Gastrocnemius medialis (tissue), 4 donors: ENCODE measurements at regions not wholly inside any gene's neighbourhood (a gene's known extent, or its start where the extent isn't known, plus 50 kb on each side); places are given as distances from the start of the nearest gene placed in this dataset.

Source experiments
- ATAC-seq, 2 donors: fragments of 150-250 bp; one replicate each; pipeline ENCODE4 v1.9.1; 2016
- DNase-seq, 2 donors: peaks; one replicate each; pipeline ENCODE4 v3.0.0-alpha.2; 2019
- H3K27ac ChIP-seq, 4 donors: fragments of 200-600 bp; sonication (generic); 1 replicate in 1 of 4; 2 replicates in 3 of 4; pipeline ENCODE4 v1.5.1; 2016 to 2018; ENCODE audit warnings: mild to moderate bottlenecking in 2 of 4, moderate library complexity in 1 of 4
- H3K27me3 ChIP-seq, 3 donors: fragments of 200-600 bp; sonication (generic) in 2 of 3; 1 replicate in 1 of 3; 2 replicates in 2 of 3; pipeline versions ENCODE4 v1.5.1 to v1.6.0; 2016 to 2019; ENCODE audit warnings: mild to moderate bottlenecking in 1 of 3, moderate library complexity in 1 of 3
- H3K36me3 ChIP-seq, 2 donors: fragments of 200-600 bp; sonication (generic) in 1 of 2; one replicate each; pipeline ENCODE4 v1.5.1; 2017 to 2018
- H3K4me1 ChIP-seq, 2 donors: fragments of 200-600 bp; sonication (generic) in 1 of 2; one replicate each; pipeline ENCODE4 v1.5.1; 2016 to 2017; ENCODE audit warnings: mild to moderate bottlenecking in 2 of 2
- H3K4me3 ChIP-seq, 4 donors: fragments of 200-600 bp; sonication (generic) in 3 of 4; 1 replicate in 1 of 4; 2 replicates in 3 of 4; pipeline ENCODE4 v1.5.1; 2016 to 2019; ENCODE audit warnings: mild to moderate bottlenecking in 2 of 4
- H3K9me3 ChIP-seq, 3 donors: fragments of 200-600 bp; sonication (generic) in 2 of 3; 1 replicate in 1 of 3; 2 replicates in 2 of 3; pipeline ENCODE4 v1.5.1; 2016 to 2019
- POLR2A ChIP-seq, 2 donors: fragments of 450-650 bp; IDR thresholded peaks; one replicate each; pipeline ENCODE4 v1.6.1; 2017; ENCODE audit warnings: antibody characterized with exemption in 2 of 2, mild to moderate bottlenecking in 2 of 2, moderate library complexity in 2 of 2
- in situ Hi-C, 4 donors: fragments of 200-750 bp; cut with MboI; loops; one replicate each; pipeline versions ENCODE4 v1.15.0 to v1.8.0; 2017; ENCODE audit warnings: low sequenced_read_pairs in 4 of 4
- intact Hi-C: fragments of 100-400 bp; cut with DNase I; formaldehyde crosslinking; loops from one replicate; pipeline ENCODE4 v1.15.1; 2023; ENCODE audit warnings: low total_unique reads
- TF ChIP-seq, protein P1 (sequence below), 5 experiments: fragments of 450-650 bp in 3 of 5; fragments of 200-600 bp in 2 of 5; sonication (generic) in 2 of 5; IDR thresholded peaks in 4 of 5; conservative IDR thresholded peaks in 1 of 5; 1 replicate in 4 of 5; 2 replicates in 1 of 5; pipeline ENCODE4 v1.5.1; 2016 to 2019; ENCODE audit warnings: antibody characterized with exemption in 5 of 5, mild to moderate bottlenecking in 3 of 5, moderate library complexity in 3 of 5

DNA sequence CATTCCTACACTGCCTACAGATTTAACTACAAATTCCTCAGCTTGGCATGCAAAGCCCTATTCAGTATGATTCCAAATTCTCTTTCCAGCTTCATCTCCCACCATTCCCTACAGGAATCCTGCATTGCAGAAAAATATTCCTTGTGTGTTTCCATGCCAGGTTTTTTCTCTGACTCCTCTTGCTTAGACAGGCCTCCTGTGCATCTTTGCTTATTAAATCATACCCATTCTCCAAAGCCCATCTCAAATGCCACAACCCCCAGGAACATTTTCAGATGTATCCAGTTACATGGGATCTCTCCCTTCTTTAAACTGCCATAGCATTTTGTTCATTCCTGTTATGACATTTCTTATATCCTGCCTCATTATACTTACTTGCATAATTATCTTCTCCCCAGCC is 106.4 kb upstream of the GRIA3 start:
- no peaks in the 10 kb centered on the region for H3K4me1 ChIP-seq
- no peak overlapping the region for H3K27ac ChIP-seq
- TF ChIP-seq, protein P1, sequence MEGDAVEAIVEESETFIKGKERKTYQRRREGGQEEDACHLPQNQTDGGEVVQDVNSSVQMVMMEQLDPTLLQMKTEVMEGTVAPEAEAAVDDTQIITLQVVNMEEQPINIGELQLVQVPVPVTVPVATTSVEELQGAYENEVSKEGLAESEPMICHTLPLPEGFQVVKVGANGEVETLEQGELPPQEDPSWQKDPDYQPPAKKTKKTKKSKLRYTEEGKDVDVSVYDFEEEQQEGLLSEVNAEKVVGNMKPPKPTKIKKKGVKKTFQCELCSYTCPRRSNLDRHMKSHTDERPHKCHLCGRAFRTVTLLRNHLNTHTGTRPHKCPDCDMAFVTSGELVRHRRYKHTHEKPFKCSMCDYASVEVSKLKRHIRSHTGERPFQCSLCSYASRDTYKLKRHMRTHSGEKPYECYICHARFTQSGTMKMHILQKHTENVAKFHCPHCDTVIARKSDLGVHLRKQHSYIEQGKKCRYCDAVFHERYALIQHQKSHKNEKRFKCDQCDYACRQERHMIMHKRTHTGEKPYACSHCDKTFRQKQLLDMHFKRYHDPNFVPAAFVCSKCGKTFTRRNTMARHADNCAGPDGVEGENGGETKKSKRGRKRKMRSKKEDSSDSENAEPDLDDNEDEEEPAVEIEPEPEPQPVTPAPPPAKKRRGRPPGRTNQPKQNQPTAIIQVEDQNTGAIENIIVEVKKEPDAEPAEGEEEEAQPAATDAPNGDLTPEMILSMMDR (IDR thresholded peaks at IDR 0.05 in 4 of 5, conservative IDR thresholded peaks at IDR 0.05 in 1 of 5), result no peak
- TF ChIP-seq POLR2A (IDR thresholded peaks at IDR 0.05), result no peak
- no peak for ATAC-seq
- intact Hi-C loops, result no loop called here
- in situ Hi-C loops, result no loop called here
- no peaks in the 10 kb centered on the region for H3K9me3 ChIP-seq
- no peak for DNase-seq
- H3K27me3 ChIP-seq, result no peaks in the 10 kb centered on the region
- H3K4me3 ChIP-seq, result no peak overlapping the region
- no peaks in the 10 kb centered on the region for H3K36me3 ChIP-seq

DNA sequence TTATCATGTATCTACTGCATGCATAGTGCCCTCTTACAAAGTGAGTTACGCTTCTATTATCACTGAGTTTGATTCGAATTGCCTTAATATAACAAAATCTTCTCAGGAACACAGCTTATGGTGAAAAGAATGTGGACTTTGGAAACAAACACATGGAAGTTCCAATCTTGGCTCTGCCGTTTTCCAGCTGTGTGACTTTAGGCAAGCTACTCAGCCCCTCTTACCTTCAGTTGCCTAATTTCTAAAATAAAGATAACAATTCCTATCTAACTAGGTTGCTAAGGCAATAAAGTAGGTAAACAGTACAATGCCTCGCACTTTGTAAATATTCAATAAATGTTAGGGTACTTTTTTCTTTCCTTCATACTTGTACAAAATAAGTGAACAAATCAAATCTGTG is 104.0 kb upstream of the GRIA3 start:
- intact Hi-C loops, result no loop called here
- in situ Hi-C loops, result no loop called here

DNA sequence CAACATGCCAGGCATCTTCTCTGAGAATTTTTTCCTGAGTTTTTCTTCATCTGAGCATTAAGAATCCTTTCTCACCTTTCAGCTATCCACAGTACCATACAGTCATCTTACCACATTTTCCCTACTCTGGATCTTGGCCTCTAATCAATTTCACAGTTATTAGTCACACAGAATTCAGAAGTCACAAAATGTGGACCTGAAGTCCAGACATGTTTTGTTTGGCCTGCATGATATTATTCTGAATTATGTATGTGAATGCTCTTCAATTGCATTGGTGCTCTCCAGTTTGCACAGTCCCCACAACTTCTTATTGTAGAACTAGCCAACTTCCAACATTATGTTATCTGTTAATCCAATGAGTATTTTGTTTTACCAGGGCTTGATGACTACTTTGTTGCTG is 102.3 kb upstream of the GRIA3 start:
- DNase-seq (no peak), ATAC-seq (no peak)
- no peaks in the 10 kb centered on the region for H3K9me3 ChIP-seq
- in situ Hi-C loops, result no loop called here
- no peak overlapping the region for H3K27ac ChIP-seq
- TF ChIP-seq, protein P1 (IDR thresholded peaks at IDR 0.05 in 4 of 5, conservative IDR thresholded peaks at IDR 0.05 in 1 of 5), result no peak
- H3K36me3 ChIP-seq, result no peaks in the 10 kb centered on the region
- H3K4me3 ChIP-seq, result no peak overlapping the region
- no peaks in the 10 kb centered on the region for H3K27me3 ChIP-seq
- intact Hi-C loops, result no loop called here
- no peaks in the 10 kb centered on the region for H3K4me1 ChIP-seq

More for the DNA sequence above, 104.0 kb upstream of the GRIA3 start:
- no peaks in the 10 kb centered on the region for H3K9me3 ChIP-seq
- DNase-seq (no peak), ATAC-seq (no peak)
- no peaks in the 10 kb centered on the region for H3K4me1 ChIP-seq
- no peaks in the 10 kb centered on the region for H3K27me3 ChIP-seq
- no peaks in the 10 kb centered on the region for H3K36me3 ChIP-seq
- H3K4me3 ChIP-seq, result no peak overlapping the region
- no peak for TF ChIP-seq POLR2A (IDR thresholded peaks at IDR 0.05)
- TF ChIP-seq, protein P1 (IDR thresholded peaks at IDR 0.05 in 4 of 5, conservative IDR thresholded peaks at IDR 0.05 in 1 of 5), result no peak
- no peak overlapping the region for H3K27ac ChIP-seq

DNA sequence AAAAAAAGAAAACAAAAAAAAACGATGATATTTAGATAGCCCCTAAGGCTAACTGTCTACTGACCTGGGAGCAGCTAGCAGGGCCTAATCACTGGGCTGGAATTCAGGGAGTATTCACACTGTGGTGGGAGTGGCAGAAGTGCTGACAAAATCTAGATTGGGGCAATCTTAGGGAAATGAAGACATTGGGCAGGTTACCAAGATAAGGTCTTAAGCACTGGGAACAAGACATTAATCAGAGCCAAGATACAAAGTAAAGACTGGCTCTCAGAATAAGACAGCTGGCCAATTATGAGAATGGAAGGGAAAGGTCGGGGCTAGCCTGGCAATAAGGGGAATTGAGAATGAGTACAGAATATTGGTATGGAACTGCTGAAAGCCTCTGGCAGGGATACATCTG is 100.2 kb upstream of the GRIA3 start:
- peak in 1 of 2 donors; percentile 1 for DNase-seq

DNA sequence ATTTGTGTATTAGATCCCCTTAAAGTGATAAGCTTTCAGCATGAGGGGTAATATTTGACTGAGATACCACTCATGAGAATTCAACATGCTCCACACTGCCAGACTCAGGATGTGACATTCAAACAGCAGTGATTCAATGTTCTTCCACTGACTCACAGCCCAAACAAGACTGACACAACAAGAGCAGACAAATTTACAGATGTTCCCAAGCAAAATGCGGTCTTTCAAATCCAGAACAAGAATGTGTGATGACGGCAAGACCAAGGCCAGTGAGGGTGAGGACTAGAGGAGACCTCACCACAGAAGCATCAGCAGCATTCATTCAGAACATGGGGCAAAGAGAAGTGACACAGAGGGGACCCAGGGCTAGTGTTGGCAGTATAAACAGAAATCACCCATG is 99.3 kb upstream of the GRIA3 start:
- TF ChIP-seq, protein P1 (IDR thresholded peaks at IDR 0.05 in 4 of 5, conservative IDR thresholded peaks at IDR 0.05 in 1 of 5), result no peak
- TF ChIP-seq POLR2A (IDR thresholded peaks at IDR 0.05), result no peak
- ATAC-seq, result no peak
- Histone ChIP-seq H3K27ac (no peak overlapping the region), H3K4me3 (no peak overlapping the region), H3K36me3 (no peaks in the 10 kb centered on the region), H3K9me3 (no peaks in the 10 kb centered on the region), H3K4me1 (no peaks in the 10 kb centered on the region), H3K27me3 (no peaks in the 10 kb centered on the region)
- DNase-seq, result no peak
- in situ Hi-C loops, result no loop called here
- intact Hi-C loops, result no loop called here

More for the DNA sequence above, 100.2 kb upstream of the GRIA3 start:
- Histone ChIP-seq H3K4me3 (no peak overlapping the region), H3K27me3 (no peaks in the 10 kb centered on the region), H3K27ac (no peak overlapping the region), H3K36me3 (no peaks in the 10 kb centered on the region), H3K9me3 (no peaks in the 10 kb centered on the region), H3K4me1 (no peaks in the 10 kb centered on the region)
- no peak for ATAC-seq
- in situ Hi-C loops (no loop called here), intact Hi-C loops (no loop called here)
- TF ChIP-seq, protein P1 (IDR thresholded peaks at IDR 0.05 in 4 of 5, conservative IDR thresholded peaks at IDR 0.05 in 1 of 5), result no peak
- TF ChIP-seq POLR2A (IDR thresholded peaks at IDR 0.05), result no peak
